GM12878 (cell line): ENCODE measurements at regions not wholly inside any gene's neighbourhood (a gene's known extent, or its start where the extent isn't known, plus 50 kb on each side); places are given as distances from the start of the nearest gene placed in this dataset.

Experiments
- ATAC-seq: fragments of 200-7000 bp; cut with Tn5 transposase; 3 replicates; pipeline ENCODE4 v1.9.1; 2020; ENCODE audit warnings: mild to moderate bottlenecking, moderate library complexity
- BruUV-seq: library from RNA; stranded (reverse); fragments of 400-500 nt; replicated peaks from 2 replicates; lab custom pipeline; 2021; lab: Mats Ljungman, UMichigan
- CTCF ChIA-PET: fragments of 300-600 bp; sonication (Branson Sonifier 250); formaldehyde crosslinking; extraction: SDS; loops from one replicate; lab custom pipeline; 2021; ENCODE audit warnings: inconsistent platforms; lab: Yijun Ruan, JAX
- POLR2A ChIA-PET: fragments of 350-600 bp; formaldehyde crosslinking; extraction: SDS; loops from one replicate; lab custom pipeline; 2021; ENCODE audit warnings: inconsistent platforms; lab: Charles Lee
- RAD21 ChIA-PET: fragments of 300-600 bp; sonication (Branson Sonifier 250); formaldehyde crosslinking; loops from one replicate; lab custom pipeline; 2023; ENCODE audit warnings: antibody characterized with exemption; ENCODE audit not compliant: unreplicated experiment; lab: Charles Lee
- SMC1A ChIA-PET: fragments of 300-600 bp; sonication (Branson Sonifier 250); formaldehyde crosslinking; loops from one replicate; lab custom pipeline; 2023; ENCODE audit not compliant: unreplicated experiment, uncharacterized antibody; lab: Charles Lee
- DNase-seq: peaks from one replicate; pipeline ENCODE4 v3.0.0-alpha.2; 2011; ENCODE audit warnings: low read depth, low spot score
- FAIRE-seq: peaks from 3 replicates; lab custom pipeline; 2011; peaks lifted over from hg19 to GRCh38; lab: Jason Lieb, UNC
- H2AFZ ChIP-seq: 2 replicates; pipeline ENCODE4 v1.6.0; 2011; ENCODE audit warnings: low read depth, low read length, control low read depth; ENCODE audit not compliant: control insufficient read depth
- H3K27ac ChIP-seq: 2 replicates; pipeline ENCODE4 v1.5.1; 2011; ENCODE audit warnings: control low read depth; ENCODE audit not compliant: control insufficient read depth, insufficient read depth
- H3K27me3 ChIP-seq, 2 experiments: replicated peaks in 1 of 2; 2 replicates each; pipeline versions ENCODE4 v1.6.0 to v1.6.1; 2011; ENCODE audit warnings: low read length in 1 of 2; ENCODE audit not compliant: control insufficient read depth in 2 of 2, insufficient read depth in 2 of 2
- H3K36me3 ChIP-seq, 2 experiments: 2 replicates each; pipeline ENCODE4 v1.5.1; 2011; ENCODE audit warnings: low read length in 1 of 2; ENCODE audit not compliant: control insufficient read depth in 2 of 2, insufficient read depth in 2 of 2
- H3K4me1 ChIP-seq: 2 replicates; pipeline ENCODE4 v1.6.1; 2011; ENCODE audit warnings: mild to moderate bottlenecking, low read length, moderate library complexity, mixed read lengths; ENCODE audit not compliant: control insufficient read depth, insufficient read depth
- H3K4me2 ChIP-seq: 2 replicates; pipeline ENCODE4 v1.6.0; 2011; ENCODE audit warnings: control low read depth; ENCODE audit not compliant: control insufficient read depth, insufficient read depth
- H3K4me3 ChIP-seq: fragments of 200-600 bp; sonication (generic); 2 replicates; pipeline ENCODE4 v1.5.1; 2016
- H3K79me2 ChIP-seq: 2 replicates; pipeline ENCODE4 v1.6.0; 2011; ENCODE audit warnings: low read length; ENCODE audit not compliant: control insufficient read depth, insufficient read depth
- H3K9ac ChIP-seq: 2 replicates; pipeline ENCODE4 v1.8.0; 2011; ENCODE audit warnings: low read length, control low read depth, mixed read lengths; ENCODE audit not compliant: control insufficient read depth, insufficient read depth
- H3K9me3 ChIP-seq: replicated peaks from 3 replicates; pipeline ENCODE4 v1.5.1; 2011; ENCODE audit warnings: mild to moderate bottlenecking, low read length; ENCODE audit not compliant: control insufficient read depth, insufficient read depth
- H4K20me1 ChIP-seq: 2 replicates; pipeline ENCODE4 v1.6.0; 2011; ENCODE audit not compliant: control insufficient read depth, insufficient read depth
- CHD2 ChIP-seq: IDR thresholded peaks from 2 replicates; pipeline ENCODE4 v1.6.1; 2011; ENCODE audit warnings: low read depth, low read length, improper control_type of control experiment, borderline replicate concordance
- E2F8 ChIP-seq: fragments of 450-650 bp; IDR thresholded peaks from 2 replicates; pipeline ENCODE4 v1.6.1; 2018; ENCODE audit warnings: mild to moderate bottlenecking, low read depth, moderate library complexity; ENCODE audit not compliant: partially characterized antibody
- JUND ChIP-seq: IDR thresholded peaks from 2 replicates; pipeline ENCODE4 v1.6.1; 2012; ENCODE audit warnings: low read depth, mild to moderate bottlenecking, low read length, improper control_type of control experiment, moderate library complexity
- KLF5 ChIP-seq: fragments of 450-650 bp; IDR thresholded peaks from 2 replicates; pipeline ENCODE4 v1.6.1; 2014; ENCODE audit warnings: mild to moderate bottlenecking; ENCODE audit not compliant: partially characterized antibody
- MAX ChIP-seq: IDR thresholded peaks from 2 replicates; pipeline ENCODE4 v1.6.1; 2012; ENCODE audit warnings: low read depth, low read length, improper control_type of control experiment
- MEF2A ChIP-seq: IDR thresholded peaks from 2 replicates; pipeline ENCODE4 v1.6.1; 2011; ENCODE audit warnings: low read depth, mild to moderate bottlenecking, low read length, moderate library complexity; ENCODE audit not compliant: insufficient read depth
- SP1 ChIP-seq: IDR thresholded peaks from one replicate; pipeline ENCODE4 v1.6.1; 2011; ENCODE audit warnings: low read depth, low read length
- SPI1 ChIP-seq: IDR thresholded peaks from 2 replicates; pipeline ENCODE4 v1.6.1; 2011; ENCODE audit warnings: low read depth, mild to moderate bottlenecking, low read length, moderate library complexity, borderline replicate concordance; ENCODE audit not compliant: insufficient read depth
- YY1 ChIP-seq: IDR thresholded peaks from 2 replicates; pipeline ENCODE4 v1.6.1; 2011; ENCODE audit warnings: low read depth, mild to moderate bottlenecking, low read length
- ZBTB4 ChIP-seq: fragments of 450-650 bp; formaldehyde crosslinking; IDR thresholded peaks from 2 replicates; pipeline ENCODE4 v1.4.0; 2022; ENCODE audit warnings: mild to moderate bottlenecking, moderate library complexity
- WGBS: methylation state at CpG from one replicate; pipeline ENCODE4 v1.1.6; 2016; ENCODE audit warnings: low lambda C conversion rate; ENCODE audit not compliant: insufficient replicate concordance, insufficient coverage; ENCODE audit errors: missing lambda C conversion rate; 5-methylcytosine and 5-hydroxymethylcytosine counted together
- in situ Hi-C: fragments of 300-500 bp; cut with MboI; formaldehyde crosslinking; loops from 9 replicates; pipeline ENCODE4 v1.14.3; 2018; ENCODE audit warnings: mixed read lengths
- intact Hi-C: fragments of 100-400 bp; cut with micrococcal nuclease; formaldehyde crosslinking; loops from one replicate; pipeline ENCODE4 v1.14.2; 2022; ENCODE audit not compliant: unreplicated experiment
- TF ChIP-seq, protein P1 (sequence below): fragments of 450-650 bp; IDR thresholded peaks from 2 replicates; pipeline ENCODE4 v1.6.1; 2014; ENCODE audit warnings: mild to moderate bottlenecking

DNA sequence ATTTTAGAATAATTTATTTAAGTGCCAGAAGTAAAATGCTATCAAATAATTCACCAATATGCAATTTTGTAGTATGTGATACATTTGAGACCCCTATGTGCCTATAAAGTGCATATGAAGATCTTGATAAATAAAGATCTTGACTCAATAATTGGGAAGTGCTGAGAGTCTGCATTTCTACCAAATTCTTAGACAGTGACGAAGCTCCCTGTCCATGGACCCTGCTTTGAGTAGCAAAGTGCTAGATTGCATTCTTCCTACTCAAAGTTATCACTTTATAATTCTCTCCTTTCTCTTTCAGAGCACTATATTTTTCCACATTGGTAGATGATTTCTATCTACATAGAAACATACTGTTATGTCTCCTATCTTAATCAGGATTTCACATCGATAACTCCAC is 1393.9 kb downstream of the ARAP2 start:
- H3K27me3 ChIP-seq, result no peaks in the 10 kb centered on the region
- ChIA-PET POLR2A (no interaction called here), CTCF (no interaction called here)
- H4K20me1 ChIP-seq, result no peaks in the 10 kb centered on the region
- no peak overlapping the region for H3K4me2 ChIP-seq
- H3K4me3 ChIP-seq, result no peak overlapping the region
- no peak for TF ChIP-seq E2F8
- no peak for TF ChIP-seq KLF5
- no peak for TF ChIP-seq YY1
- no peak for TF ChIP-seq SPI1
- TF ChIP-seq ZBTB4 (CRISPR knock-in tag), result no peak
- TF ChIP-seq, protein P1, sequence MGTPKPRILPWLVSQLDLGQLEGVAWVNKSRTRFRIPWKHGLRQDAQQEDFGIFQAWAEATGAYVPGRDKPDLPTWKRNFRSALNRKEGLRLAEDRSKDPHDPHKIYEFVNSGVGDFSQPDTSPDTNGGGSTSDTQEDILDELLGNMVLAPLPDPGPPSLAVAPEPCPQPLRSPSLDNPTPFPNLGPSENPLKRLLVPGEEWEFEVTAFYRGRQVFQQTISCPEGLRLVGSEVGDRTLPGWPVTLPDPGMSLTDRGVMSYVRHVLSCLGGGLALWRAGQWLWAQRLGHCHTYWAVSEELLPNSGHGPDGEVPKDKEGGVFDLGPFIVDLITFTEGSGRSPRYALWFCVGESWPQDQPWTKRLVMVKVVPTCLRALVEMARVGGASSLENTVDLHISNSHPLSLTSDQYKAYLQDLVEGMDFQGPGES, result no peak
- TF ChIP-seq MEF2A, result no peak
- no peak for TF ChIP-seq CHD2
- no peak for TF ChIP-seq MAX
- TF ChIP-seq SP1, result no peak
- TF ChIP-seq JUND, result no peak
- TF ChIP-seq, all 136 proteins: peak for 0
- no peak for FAIRE-seq
- Histone ChIP-seq H3K9me3 (no peaks in the 10 kb centered on the region), H3K9ac (no peak overlapping the region), H3K79me2 (no peaks in the 10 kb centered on the region), H3K27ac (no peak overlapping the region), H3K4me1 (no peaks in the 10 kb centered on the region), H2AFZ (no peak overlapping the region; the same call in 1 of the 2 replicates), H3K36me3 (no peaks in the 10 kb centered on the region)
- no peak for DNase-seq
- no TSS peak for BruUV-seq
- SMC1A ChIA-PET, result no interaction called here
- in situ Hi-C loops (no loop called here), intact Hi-C loops (no loop called here)
- RAD21 ChIA-PET, result no interaction called here
- ATAC-seq, result no peak
- WGBS, result 10% methylated on average over 2 of the region's 2 CpGs
